Mucosa of descending colon (tissue), 3 donors: ENCODE measurements at regions not wholly inside any gene's neighbourhood (a gene's known extent, or its start where the extent isn't known, plus 50 kb on each side); places are given as distances from the start of the nearest gene placed in this dataset.

Source experiments
- ATAC-seq: fragments of 200-7000 bp; cut with Tn5 transposase; one replicate; pipeline ENCODE4 v1.9.1; 2020; ENCODE audit warnings: mild to moderate bottlenecking, moderate library complexity
- DNase-seq, 3 donors: peaks; one replicate each; pipeline ENCODE4 v3.0.0-alpha.2; 2020
- H3K36me3 ChIP-seq: fragments of 200-600 bp; one replicate; pipeline ENCODE4 v1.8.0; 2021; ENCODE audit warnings: low read depth, mild to moderate bottlenecking
- H3K4me1 ChIP-seq: fragments of 200-600 bp; one replicate; pipeline ENCODE4 v1.8.0; 2021; ENCODE audit warnings: low read depth, mild to moderate bottlenecking
- H3K4me3 ChIP-seq: fragments of 200-600 bp; one replicate; pipeline ENCODE4 v1.8.0; 2021; ENCODE audit warnings: mild to moderate bottlenecking
- H3K9me3 ChIP-seq: fragments of 200-600 bp; one replicate; pipeline ENCODE4 v1.8.0; 2021; ENCODE audit warnings: mild to moderate bottlenecking
- intact Hi-C, 2 donors: fragments of 100-400 bp; cut with DNase I in 1 of 2; cut with micrococcal nuclease in 1 of 2; formaldehyde crosslinking; loops; one replicate each; pipeline versions ENCODE4 v1.11.0 to v1.11.1; 2022; cut with DNase I, micrococcal nuclease
- TF ChIP-seq, protein P1 (sequence below): fragments of 200-600 bp; IDR thresholded peaks from one replicate; pipeline ENCODE4 v1.8.0; 2022; ENCODE audit warnings: antibody characterized with exemption, mild to moderate bottlenecking
- donor health status: DM: no; HTN: no; CAD: no; lungs with moderate emphysema.
- donor health status: DM: no; HTN: no; CAD: no.
- donor health status: DM: no; HTN: yes; CAD: no.

DNA sequence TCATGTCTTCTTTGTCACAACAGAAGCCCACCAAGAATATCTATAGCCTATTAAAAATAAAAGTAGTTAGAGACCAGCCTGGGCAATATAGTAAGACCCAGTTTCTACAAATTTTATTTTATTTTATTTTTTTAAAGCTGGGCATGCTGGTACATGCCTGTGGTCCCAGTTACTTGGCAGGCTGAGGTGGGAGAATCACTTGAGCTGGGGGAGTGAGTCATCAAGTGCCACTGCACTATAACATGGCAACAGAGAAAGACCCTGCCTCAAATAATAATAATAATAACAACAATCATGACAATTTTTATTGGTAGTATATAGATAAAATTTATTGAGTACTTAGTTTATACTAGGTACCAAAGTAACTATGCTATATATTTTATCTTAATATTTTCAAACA is 93.0 kb upstream of the NPFFR2 start:
- ATAC-seq (no peak), DNase-seq (no peak)
- TF ChIP-seq, protein P1, sequence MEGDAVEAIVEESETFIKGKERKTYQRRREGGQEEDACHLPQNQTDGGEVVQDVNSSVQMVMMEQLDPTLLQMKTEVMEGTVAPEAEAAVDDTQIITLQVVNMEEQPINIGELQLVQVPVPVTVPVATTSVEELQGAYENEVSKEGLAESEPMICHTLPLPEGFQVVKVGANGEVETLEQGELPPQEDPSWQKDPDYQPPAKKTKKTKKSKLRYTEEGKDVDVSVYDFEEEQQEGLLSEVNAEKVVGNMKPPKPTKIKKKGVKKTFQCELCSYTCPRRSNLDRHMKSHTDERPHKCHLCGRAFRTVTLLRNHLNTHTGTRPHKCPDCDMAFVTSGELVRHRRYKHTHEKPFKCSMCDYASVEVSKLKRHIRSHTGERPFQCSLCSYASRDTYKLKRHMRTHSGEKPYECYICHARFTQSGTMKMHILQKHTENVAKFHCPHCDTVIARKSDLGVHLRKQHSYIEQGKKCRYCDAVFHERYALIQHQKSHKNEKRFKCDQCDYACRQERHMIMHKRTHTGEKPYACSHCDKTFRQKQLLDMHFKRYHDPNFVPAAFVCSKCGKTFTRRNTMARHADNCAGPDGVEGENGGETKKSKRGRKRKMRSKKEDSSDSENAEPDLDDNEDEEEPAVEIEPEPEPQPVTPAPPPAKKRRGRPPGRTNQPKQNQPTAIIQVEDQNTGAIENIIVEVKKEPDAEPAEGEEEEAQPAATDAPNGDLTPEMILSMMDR, result no peak
- intact Hi-C loops, result no loop called here
- Histone ChIP-seq H3K9me3 (no peaks in the 10 kb centered on the region), H3K4me1 (no peaks in the 10 kb centered on the region), H3K36me3 (no peaks in the 10 kb centered on the region), H3K4me3 (no peak overlapping the region)

DNA sequence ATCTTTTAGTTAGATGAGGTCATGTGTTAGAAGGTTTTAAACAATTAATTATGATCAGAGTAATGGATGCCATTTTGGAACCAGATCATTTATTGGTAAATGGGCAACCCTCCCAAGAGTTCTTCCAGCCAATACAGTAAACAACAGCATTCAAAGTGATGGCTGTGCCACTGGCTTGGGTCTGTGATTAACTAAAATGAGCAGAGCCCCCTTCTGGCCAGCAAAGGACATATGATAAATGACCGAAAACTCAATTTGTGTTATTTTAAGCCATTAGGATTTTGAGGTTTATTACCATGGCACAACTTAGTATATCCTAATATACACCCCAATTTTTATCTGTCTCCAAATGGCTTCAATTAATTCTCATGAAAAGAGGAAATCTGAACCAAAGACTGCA is 90.8 kb upstream of the NPFFR2 start:
- intact Hi-C loops, result no loop called here
- no peaks in the 10 kb centered on the region for H3K4me1 ChIP-seq
- H3K4me3 ChIP-seq, result no peak overlapping the region
- H3K36me3 ChIP-seq, result no peaks in the 10 kb centered on the region
- no peaks in the 10 kb centered on the region for H3K9me3 ChIP-seq
- ATAC-seq (no peak), DNase-seq (peak in 1 of 3 donors; percentile 35)
- TF ChIP-seq, protein P1, result no peak

DNA sequence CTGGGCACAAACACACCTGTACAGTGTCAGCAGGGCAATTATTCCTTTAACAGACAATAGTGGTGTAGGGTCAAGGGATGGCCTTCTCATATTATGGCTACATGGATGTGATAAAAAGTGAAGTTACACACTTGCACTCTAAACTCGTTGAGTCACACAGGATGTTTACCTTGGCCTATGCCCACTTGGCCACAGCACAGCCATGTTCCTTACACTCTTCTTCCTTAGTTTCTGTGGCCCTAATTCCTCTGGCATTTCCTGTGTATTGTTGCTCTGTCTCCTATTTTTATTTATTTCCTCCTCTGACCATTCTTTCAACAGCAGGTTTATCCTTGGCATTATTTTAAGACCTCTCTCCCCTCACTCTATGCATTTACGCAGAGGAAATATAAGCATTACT is 86.8 kb upstream of the NPFFR2 start:
- TF ChIP-seq, protein P1, result no peak
- no peak for DNase-seq
- Histone ChIP-seq H3K4me3 (no peak overlapping the region), H3K9me3 (no peaks in the 10 kb centered on the region), H3K4me1 (no peaks in the 10 kb centered on the region), H3K36me3 (no peaks in the 10 kb centered on the region)
- intact Hi-C loops, result no loop called here
- no peak for ATAC-seq

DNA sequence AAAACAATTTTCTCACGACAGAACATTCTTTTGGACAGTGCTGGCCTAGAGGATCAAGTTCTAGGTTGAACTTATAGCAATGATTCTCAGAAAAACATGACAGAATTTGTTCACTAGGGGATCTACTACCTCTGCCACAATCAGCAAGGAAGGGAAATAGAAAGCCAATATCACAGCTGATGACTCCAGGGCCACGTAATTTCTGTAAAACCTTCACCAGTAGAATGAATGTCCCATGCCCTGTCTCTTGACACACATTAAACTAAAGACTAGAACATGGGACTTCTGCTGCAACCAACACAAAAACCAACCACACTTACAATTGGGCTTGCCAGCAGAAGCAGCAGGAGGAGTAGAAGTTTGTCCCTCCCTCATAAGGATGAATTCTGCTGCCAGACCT is 86.0 kb upstream of the NPFFR2 start:
- TF ChIP-seq, protein P1, result no peak
- DNase-seq, result no peak

DNA sequence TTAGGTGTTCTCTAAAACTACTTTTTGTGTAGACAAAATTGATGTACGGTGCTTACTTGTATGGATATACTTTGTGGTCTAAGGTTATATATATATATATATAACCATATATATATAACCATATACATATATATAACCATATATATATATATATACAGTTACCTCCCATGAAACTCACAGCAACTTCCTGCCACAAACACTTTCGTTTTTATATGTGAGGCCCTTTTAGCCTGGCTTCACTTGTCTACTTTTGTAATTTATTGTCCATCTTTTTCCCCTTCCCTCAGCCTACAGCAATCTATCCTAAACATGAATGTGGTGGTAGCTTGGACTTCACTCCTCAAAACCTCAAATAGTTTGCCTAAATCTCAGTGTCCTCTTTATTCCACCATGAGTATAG is 72.8 kb upstream of the NPFFR2 start:
- TF ChIP-seq, protein P1, result no peak
- no peak for ATAC-seq
- no peaks in the 10 kb centered on the region for H3K4me1 ChIP-seq
- H3K4me3 ChIP-seq, result no peak overlapping the region
- no peaks in the 10 kb centered on the region for H3K36me3 ChIP-seq
- intact Hi-C loops, result no loop called here
- DNase-seq, result no peak
- H3K9me3 ChIP-seq, result no peaks in the 10 kb centered on the region

More for the DNA sequence above, 86.0 kb upstream of the NPFFR2 start:
- no peaks in the 10 kb centered on the region for H3K36me3 ChIP-seq
- no peak overlapping the region for H3K4me3 ChIP-seq
- ATAC-seq, result no peak
- no peaks in the 10 kb centered on the region for H3K4me1 ChIP-seq
- H3K9me3 ChIP-seq, result no peaks in the 10 kb centered on the region
- intact Hi-C loops, result no loop called here

DNA sequence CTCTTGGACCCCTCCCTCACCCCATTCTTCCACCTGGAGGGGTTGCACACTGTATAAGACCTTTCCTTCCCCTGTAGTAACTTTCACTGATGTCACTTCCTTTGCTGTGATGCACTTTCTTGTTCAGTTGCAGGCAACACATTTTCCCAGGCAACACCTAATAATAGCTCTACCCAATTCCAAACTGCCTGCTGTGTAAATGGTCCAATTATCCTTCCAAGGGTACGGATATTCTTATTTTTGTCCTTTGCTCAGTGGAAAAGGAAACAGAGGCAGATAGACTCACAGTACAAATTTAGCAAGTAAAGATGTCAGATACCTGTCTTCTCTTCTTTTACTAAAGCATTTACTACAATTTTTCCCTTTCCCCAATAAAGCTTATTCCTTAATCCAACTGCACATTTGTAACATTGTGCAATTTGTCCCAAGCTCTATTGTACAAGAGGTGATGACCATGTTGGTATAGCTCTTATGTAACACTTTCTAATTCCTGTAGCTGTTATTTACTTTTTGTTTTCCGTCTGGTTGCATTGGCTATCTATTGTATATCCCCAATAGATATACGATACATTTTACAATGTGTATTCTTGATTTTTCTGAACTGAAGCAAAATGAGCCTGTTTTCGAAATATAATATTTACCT is 69.1 kb upstream of the NPFFR2 start:
- Histone ChIP-seq H3K4me1 (no peaks in the 10 kb centered on the region), H3K4me3 (no peak overlapping the region), H3K36me3 (no peaks in the 10 kb centered on the region), H3K9me3 (no peaks in the 10 kb centered on the region)
- intact Hi-C loops, result no loop called here
- TF ChIP-seq, protein P1, result no peak
- ATAC-seq, result no peak
- DNase-seq, result no peak
